Testis (tissue), 2 donors: ENCODE measurements at regions not wholly inside any gene's neighbourhood (a gene's known extent, or its start where the extent isn't known, plus 50 kb on each side); places are given as distances from the start of the nearest gene placed in this dataset.

ENCODE experiments used
- POLR2A ChIP-seq: fragments of 450-650 bp; IDR thresholded peaks from one replicate; pipeline ENCODE4 v1.6.1; 2017; ENCODE audit warnings: antibody characterized with exemption, mild to moderate bottlenecking, moderate library complexity
- TF ChIP-seq, protein P1 (sequence below), 3 experiments: fragments of 450-650 bp in 2 of 3; fragments of 200-600 bp in 1 of 3; sonication (generic) in 1 of 3; IDR thresholded peaks; one replicate each; pipeline ENCODE4 v1.5.1; 2016 to 2019; ENCODE audit warnings: antibody characterized with exemption in 3 of 3, mild to moderate bottlenecking in 2 of 3, moderate library complexity in 1 of 3

DNA sequence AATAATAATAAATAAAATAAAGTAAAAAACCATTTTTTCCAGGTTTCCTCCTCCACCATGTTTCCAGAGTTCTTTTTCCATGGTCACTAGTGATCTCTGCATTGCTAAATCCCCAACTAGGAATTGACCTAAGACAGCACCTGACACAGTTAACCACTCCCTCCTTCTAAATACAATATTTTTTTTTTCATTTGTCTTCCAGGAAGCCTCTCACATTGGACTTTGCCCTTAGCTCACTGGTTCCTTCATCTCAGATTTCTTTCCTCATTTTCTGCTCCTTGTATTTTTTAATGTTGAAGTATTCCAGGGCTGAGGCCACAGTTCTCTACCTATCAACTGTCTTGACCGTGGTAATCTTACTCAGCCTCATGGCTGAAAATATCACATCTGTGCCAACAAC, 187.3 kb upstream of the FAM241A start:
- TF ChIP-seq, protein P1, sequence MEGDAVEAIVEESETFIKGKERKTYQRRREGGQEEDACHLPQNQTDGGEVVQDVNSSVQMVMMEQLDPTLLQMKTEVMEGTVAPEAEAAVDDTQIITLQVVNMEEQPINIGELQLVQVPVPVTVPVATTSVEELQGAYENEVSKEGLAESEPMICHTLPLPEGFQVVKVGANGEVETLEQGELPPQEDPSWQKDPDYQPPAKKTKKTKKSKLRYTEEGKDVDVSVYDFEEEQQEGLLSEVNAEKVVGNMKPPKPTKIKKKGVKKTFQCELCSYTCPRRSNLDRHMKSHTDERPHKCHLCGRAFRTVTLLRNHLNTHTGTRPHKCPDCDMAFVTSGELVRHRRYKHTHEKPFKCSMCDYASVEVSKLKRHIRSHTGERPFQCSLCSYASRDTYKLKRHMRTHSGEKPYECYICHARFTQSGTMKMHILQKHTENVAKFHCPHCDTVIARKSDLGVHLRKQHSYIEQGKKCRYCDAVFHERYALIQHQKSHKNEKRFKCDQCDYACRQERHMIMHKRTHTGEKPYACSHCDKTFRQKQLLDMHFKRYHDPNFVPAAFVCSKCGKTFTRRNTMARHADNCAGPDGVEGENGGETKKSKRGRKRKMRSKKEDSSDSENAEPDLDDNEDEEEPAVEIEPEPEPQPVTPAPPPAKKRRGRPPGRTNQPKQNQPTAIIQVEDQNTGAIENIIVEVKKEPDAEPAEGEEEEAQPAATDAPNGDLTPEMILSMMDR (IDR thresholded peaks at IDR 0.05), result no peak
- TF ChIP-seq POLR2A, result no peak
